ENCODE measurements at regions not wholly inside any gene's neighbourhood (a gene's known extent, or its start where the extent isn't known, plus 50 kb on each side); places are given as distances from the start of the nearest gene placed in this dataset.

DNA sequence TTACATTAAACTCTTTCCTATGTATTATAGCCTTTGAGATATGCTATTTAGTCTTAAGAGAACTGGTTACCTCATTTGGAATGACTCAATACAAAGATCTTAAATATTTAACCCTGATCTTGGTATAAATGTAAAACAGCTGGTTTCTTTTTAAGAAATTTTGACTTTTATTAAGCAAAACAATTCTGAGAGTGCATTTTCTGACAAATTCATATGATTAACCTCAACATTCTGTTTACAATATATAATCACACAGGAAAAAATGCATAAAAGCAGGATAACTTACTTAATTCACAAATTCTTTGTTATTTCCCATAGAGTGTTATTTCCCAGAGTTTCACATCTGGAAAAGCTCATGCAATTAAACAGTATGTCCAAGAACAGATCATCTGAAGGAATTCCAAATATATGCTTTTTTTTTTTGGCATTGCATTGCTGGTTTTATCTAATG lies 400.4 kb upstream of the THBS1 start:
- TF ChIP-seq, protein P1, sequence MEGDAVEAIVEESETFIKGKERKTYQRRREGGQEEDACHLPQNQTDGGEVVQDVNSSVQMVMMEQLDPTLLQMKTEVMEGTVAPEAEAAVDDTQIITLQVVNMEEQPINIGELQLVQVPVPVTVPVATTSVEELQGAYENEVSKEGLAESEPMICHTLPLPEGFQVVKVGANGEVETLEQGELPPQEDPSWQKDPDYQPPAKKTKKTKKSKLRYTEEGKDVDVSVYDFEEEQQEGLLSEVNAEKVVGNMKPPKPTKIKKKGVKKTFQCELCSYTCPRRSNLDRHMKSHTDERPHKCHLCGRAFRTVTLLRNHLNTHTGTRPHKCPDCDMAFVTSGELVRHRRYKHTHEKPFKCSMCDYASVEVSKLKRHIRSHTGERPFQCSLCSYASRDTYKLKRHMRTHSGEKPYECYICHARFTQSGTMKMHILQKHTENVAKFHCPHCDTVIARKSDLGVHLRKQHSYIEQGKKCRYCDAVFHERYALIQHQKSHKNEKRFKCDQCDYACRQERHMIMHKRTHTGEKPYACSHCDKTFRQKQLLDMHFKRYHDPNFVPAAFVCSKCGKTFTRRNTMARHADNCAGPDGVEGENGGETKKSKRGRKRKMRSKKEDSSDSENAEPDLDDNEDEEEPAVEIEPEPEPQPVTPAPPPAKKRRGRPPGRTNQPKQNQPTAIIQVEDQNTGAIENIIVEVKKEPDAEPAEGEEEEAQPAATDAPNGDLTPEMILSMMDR (IDR thresholded peaks at IDR 0.05; ENCODE audit: insufficient read depth, low read depth, low read length), result no peak
- no peak for TF ChIP-seq EZH2 (IDR thresholded peaks at IDR 0.05; ENCODE audit: insufficient read depth, low read length)
